GM23338 (cell line): ENCODE measurements at regions not wholly inside any gene's neighbourhood (a gene's known extent, or its start where the extent isn't known, plus 50 kb on each side); places are given as distances from the start of the nearest gene placed in this dataset.

ENCODE experiments used
- ATAC-seq: fragments of 200-7000 bp; cut with Tn5 transposase; 3 replicates; pipeline ENCODE4 v1.9.1; 2020
- DNase-seq: peaks from one replicate; pipeline ENCODE4 v3.0.0-alpha.2; 2015; ENCODE audit warnings: low spot score
- H2AFZ ChIP-seq: fragments of 200-600 bp; sonication (generic); 2 replicates; pipeline ENCODE4 v1.8.0; 2016; ENCODE audit warnings: antibody characterized with exemption, mild to moderate bottlenecking, moderate library complexity
- H3F3A ChIP-seq: fragments of 200-600 bp; sonication (generic); replicated peaks from 2 replicates; pipeline ENCODE4 v1.8.0; 2017; ENCODE audit warnings: antibody characterized with exemption, mixed run types, low read depth
- H3K27ac ChIP-seq: fragments of 200-600 bp; sonication (generic); 2 replicates; pipeline ENCODE4 v1.6.1; 2016; ENCODE audit warnings: low read depth
- H3K27me3 ChIP-seq: fragments of 200-600 bp; sonication (generic); 2 replicates; pipeline ENCODE4 v1.8.0; 2016; ENCODE audit warnings: mild to moderate bottlenecking, mixed run types, moderate library complexity; ENCODE audit not compliant: insufficient read depth
- H3K36me3 ChIP-seq: fragments of 200-600 bp; sonication (generic); 2 replicates; pipeline ENCODE4 v1.8.0; 2016; ENCODE audit warnings: mild to moderate bottlenecking; ENCODE audit not compliant: insufficient read depth
- H3K4me1 ChIP-seq: fragments of 200-600 bp; sonication (generic); 2 replicates; pipeline ENCODE4 v1.8.0; 2016; ENCODE audit warnings: mild to moderate bottlenecking, moderate library complexity; ENCODE audit not compliant: insufficient read depth
- H3K4me2 ChIP-seq: fragments of 200-600 bp; sonication (generic); 2 replicates; pipeline ENCODE4 v1.7.1; 2017; ENCODE audit warnings: mixed run types
- H3K4me3 ChIP-seq: fragments of 200-600 bp; sonication (generic); 2 replicates; pipeline ENCODE4 v1.6.1; 2016; ENCODE audit warnings: mixed run types
- H3K79me2 ChIP-seq: fragments of 200-600 bp; sonication (generic); replicated peaks from 2 replicates; pipeline ENCODE4 v1.8.0; 2017; ENCODE audit warnings: mild to moderate bottlenecking; ENCODE audit not compliant: insufficient read depth
- H3K9me2 ChIP-seq: fragments of 200-600 bp; sonication (generic); 2 replicates; pipeline ENCODE4 v1.8.0; 2017; ENCODE audit not compliant: insufficient read depth
- H4K20me1 ChIP-seq: fragments of 200-600 bp; sonication (generic); replicated peaks from 2 replicates; pipeline ENCODE4 v1.8.0; 2017; ENCODE audit warnings: mild to moderate bottlenecking; ENCODE audit not compliant: insufficient read depth
- H3K27ac Mint-ChIP-seq: 2 replicates; pipeline ENCODE4 v1.8.0; 2020; ENCODE audit warnings: inconsistent platforms, mild to moderate bottlenecking, moderate library complexity, mixed read lengths
- H3K27me3 Mint-ChIP-seq: 3 replicates; pipeline ENCODE4 v1.8.0; 2022; ENCODE audit warnings: low read depth, mild to moderate bottlenecking, moderate library complexity, mixed read lengths, inconsistent platforms; ENCODE audit not compliant: insufficient read depth, poor library complexity
- H3K36me3 Mint-ChIP-seq: 3 replicates; pipeline ENCODE4 v1.8.0; 2021; ENCODE audit warnings: low read depth, mild to moderate bottlenecking, inconsistent platforms, moderate library complexity, mixed read lengths
- H3K4me1 Mint-ChIP-seq: 3 replicates; pipeline ENCODE4 v1.8.0; 2020; ENCODE audit warnings: mild to moderate bottlenecking, inconsistent platforms, mixed read lengths
- H3K4me3 Mint-ChIP-seq: 3 replicates; pipeline ENCODE4 v1.8.0; 2021; ENCODE audit warnings: moderate library complexity, mild to moderate bottlenecking, inconsistent platforms, mixed read lengths
- H3K9me3 Mint-ChIP-seq: 3 replicates; pipeline ENCODE4 v1.8.0; 2020; ENCODE audit warnings: moderate library complexity, mild to moderate bottlenecking, inconsistent platforms, mixed read lengths
- CREB1 ChIP-seq: fragments of 250-450 bp; sonication (Bioruptor Pico); IDR thresholded peaks from 2 replicates; pipeline ENCODE4 v1.5.0; 2020; ENCODE audit warnings: low read depth, mild to moderate bottlenecking, moderate library complexity
- EZH2 ChIP-seq: fragments of 200-600 bp; sonication (generic); IDR thresholded peaks from one replicate; pipeline ENCODE4 v1.8.0; 2017; ENCODE audit warnings: antibody characterized with exemption, mild to moderate bottlenecking, low read depth; ENCODE audit not compliant: unreplicated experiment
- EZH2phosphoT487 ChIP-seq: fragments of 200-600 bp; sonication (generic); IDR thresholded peaks from one replicate; pipeline ENCODE4 v1.8.1; 2018; ENCODE audit warnings: antibody characterized with exemption; ENCODE audit not compliant: unreplicated experiment
- NANOG ChIP-seq: IDR thresholded peaks from 2 replicates; pipeline ENCODE4 v1.6.1; 2016; ENCODE audit warnings: antibody characterized with exemption, borderline replicate concordance
- STAT1 ChIP-seq: IDR thresholded peaks from one replicate; pipeline ENCODE4 v1.6.1; 2016; ENCODE audit warnings: antibody characterized with exemption; ENCODE audit not compliant: unreplicated experiment
- ZNF331 ChIP-seq: fragments of 250-450 bp; sonication (Bioruptor Pico); IDR thresholded peaks from 2 replicates; pipeline ENCODE4 v1.5.0; 2020; ENCODE audit warnings: low read depth, mild to moderate bottlenecking, moderate library complexity
- TF ChIP-seq, protein P1 (sequence below): IDR thresholded peaks from 2 replicates; pipeline ENCODE4 v1.6.1; 2016; ENCODE audit warnings: antibody characterized with exemption
- TF ChIP-seq, protein P2 (sequence below), 2 experiments: fragments of 200-600 bp in 1 of 2; sonication (generic) in 1 of 2; conservative IDR thresholded peaks; 2 replicates each; pipeline versions ENCODE4 v1.5.1 to v1.6.1; 2016 to 2017; ENCODE audit warnings: antibody characterized with exemption in 2 of 2, low read depth in 2 of 2, mild to moderate bottlenecking in 2 of 2, moderate library complexity in 1 of 2
- TF ChIP-seq, protein P3 (sequence below): IDR thresholded peaks from one replicate; pipeline ENCODE4 v1.6.1; 2018; ENCODE audit warnings: antibody characterized with exemption; ENCODE audit not compliant: unreplicated experiment
- TF ChIP-seq, protein P4 (sequence below): fragments of 250-450 bp; sonication (Bioruptor Pico); IDR thresholded peaks from 2 replicates; pipeline ENCODE4 v1.5.0; 2020; ENCODE audit warnings: mild to moderate bottlenecking, moderate library complexity

DNA sequence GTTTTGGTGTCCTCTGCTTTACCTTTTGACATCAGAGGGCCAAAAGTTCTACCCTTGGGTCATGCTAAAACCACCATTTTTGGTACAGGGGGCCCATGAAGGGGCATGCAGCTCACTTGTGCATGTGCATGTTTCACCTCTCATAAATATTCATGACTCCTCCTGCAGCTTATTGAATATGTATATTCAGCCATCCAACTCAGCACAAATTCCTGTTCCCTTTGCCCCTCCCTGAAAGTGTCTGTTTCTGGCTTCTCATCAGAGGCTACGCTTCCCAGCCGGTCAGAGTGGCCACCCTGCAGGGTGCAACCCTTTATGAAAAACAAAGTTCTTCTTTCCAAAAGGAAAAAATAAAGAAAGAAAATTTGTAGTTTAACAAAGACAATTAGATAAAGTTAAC is 82.3 kb upstream of the UQCRFS1 start:
- Mint-ChIP-seq H3K27ac (no peak overlapping the region), H3K27me3 (peaks cover 21% of the 10 kb centered on the region), H3K36me3 (no peaks in the 10 kb centered on the region), H3K9me3 (peaks cover 5% of the 10 kb centered on the region; the same call in 1 of the 3 replicates), H3K4me1 (peaks cover 5% of the 10 kb centered on the region; the same call in 1 of the 3 replicates), H3K4me3 (no peak overlapping the region)
- H2AFZ ChIP-seq: no peak overlapping the region
- ATAC-seq (no peak), DNase-seq (no peak)
- no peaks in the 10 kb centered on the region for H3K4me1 ChIP-seq
- H3K79me2 ChIP-seq: no peaks in the 10 kb centered on the region
- TF ChIP-seq CREB1 (CRISPR knock-in tag): no peak
- TF ChIP-seq, protein P1, sequence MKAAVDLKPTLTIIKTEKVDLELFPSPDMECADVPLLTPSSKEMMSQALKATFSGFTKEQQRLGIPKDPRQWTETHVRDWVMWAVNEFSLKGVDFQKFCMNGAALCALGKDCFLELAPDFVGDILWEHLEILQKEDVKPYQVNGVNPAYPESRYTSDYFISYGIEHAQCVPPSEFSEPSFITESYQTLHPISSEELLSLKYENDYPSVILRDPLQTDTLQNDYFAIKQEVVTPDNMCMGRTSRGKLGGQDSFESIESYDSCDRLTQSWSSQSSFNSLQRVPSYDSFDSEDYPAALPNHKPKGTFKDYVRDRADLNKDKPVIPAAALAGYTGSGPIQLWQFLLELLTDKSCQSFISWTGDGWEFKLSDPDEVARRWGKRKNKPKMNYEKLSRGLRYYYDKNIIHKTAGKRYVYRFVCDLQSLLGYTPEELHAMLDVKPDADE: no peak
- no peak for TF ChIP-seq STAT1
- H4K20me1 ChIP-seq: no peaks in the 10 kb centered on the region
- H3K27ac ChIP-seq: no peak overlapping the region
- H3K27me3 ChIP-seq: no peaks in the 10 kb centered on the region
- no peak overlapping the region for H3K4me2 ChIP-seq
- H3K9me2 ChIP-seq: no peaks in the 10 kb centered on the region
- no peak overlapping the region for H3K4me3 ChIP-seq
- H3F3A ChIP-seq: no peaks in the 10 kb centered on the region
- H3K36me3 ChIP-seq: no peaks in the 10 kb centered on the region

DNA sequence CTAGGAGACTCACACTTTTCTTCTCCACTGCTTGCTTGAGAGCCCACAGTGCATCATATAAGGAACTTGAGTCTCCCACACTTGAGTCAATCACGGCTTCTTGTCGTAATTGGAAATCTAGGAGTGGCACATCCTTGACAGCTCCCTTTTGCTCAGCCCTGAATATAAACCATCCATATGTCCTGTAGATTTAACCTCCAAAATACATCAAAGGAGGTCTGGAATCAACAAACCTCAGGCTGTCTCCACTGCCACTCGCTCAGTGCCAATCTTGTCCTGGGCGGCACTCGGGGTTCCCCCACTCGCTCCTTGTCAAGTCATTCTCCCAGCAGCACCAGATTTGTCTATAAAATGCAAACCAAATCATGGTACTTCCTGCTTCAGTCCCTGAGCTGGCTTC is 84.4 kb upstream of the UQCRFS1 start:
- Histone ChIP-seq H3F3A (no peaks in the 10 kb centered on the region), H3K79me2 (no peaks in the 10 kb centered on the region), H3K36me3 (no peaks in the 10 kb centered on the region), H2AFZ (no peak overlapping the region), H4K20me1 (no peaks in the 10 kb centered on the region), H3K4me1 (no peaks in the 10 kb centered on the region), H3K9me2 (no peaks in the 10 kb centered on the region), H3K27ac (no peak overlapping the region), H3K27me3 (no peaks in the 10 kb centered on the region), H3K4me2 (no peak overlapping the region), H3K4me3 (no peak overlapping the region)
- DNase-seq: no peak
- Mint-ChIP-seq H3K36me3 (no peaks in the 10 kb centered on the region), H3K27me3 (peaks cover 15% of the 10 kb centered on the region), H3K9me3 (peaks cover 5% of the 10 kb centered on the region; the same call in 1 of the 3 replicates), H3K27ac (no peak overlapping the region), H3K4me3 (no peak overlapping the region), H3K4me1 (no peaks in the 10 kb centered on the region)
- ATAC-seq: no peak
- TF ChIP-seq ZNF331 (CRISPR knock-in tag) (no peak), STAT1 (no peak), NANOG (no peak), EZH2phosphoT487 (no peak), EZH2 (no peak)
- TF ChIP-seq, protein P2, sequence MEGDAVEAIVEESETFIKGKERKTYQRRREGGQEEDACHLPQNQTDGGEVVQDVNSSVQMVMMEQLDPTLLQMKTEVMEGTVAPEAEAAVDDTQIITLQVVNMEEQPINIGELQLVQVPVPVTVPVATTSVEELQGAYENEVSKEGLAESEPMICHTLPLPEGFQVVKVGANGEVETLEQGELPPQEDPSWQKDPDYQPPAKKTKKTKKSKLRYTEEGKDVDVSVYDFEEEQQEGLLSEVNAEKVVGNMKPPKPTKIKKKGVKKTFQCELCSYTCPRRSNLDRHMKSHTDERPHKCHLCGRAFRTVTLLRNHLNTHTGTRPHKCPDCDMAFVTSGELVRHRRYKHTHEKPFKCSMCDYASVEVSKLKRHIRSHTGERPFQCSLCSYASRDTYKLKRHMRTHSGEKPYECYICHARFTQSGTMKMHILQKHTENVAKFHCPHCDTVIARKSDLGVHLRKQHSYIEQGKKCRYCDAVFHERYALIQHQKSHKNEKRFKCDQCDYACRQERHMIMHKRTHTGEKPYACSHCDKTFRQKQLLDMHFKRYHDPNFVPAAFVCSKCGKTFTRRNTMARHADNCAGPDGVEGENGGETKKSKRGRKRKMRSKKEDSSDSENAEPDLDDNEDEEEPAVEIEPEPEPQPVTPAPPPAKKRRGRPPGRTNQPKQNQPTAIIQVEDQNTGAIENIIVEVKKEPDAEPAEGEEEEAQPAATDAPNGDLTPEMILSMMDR (conservative IDR thresholded peaks at IDR 0.05; ENCODE audit: low read depth in 2 of 2): no peak
- TF ChIP-seq, protein P3, sequence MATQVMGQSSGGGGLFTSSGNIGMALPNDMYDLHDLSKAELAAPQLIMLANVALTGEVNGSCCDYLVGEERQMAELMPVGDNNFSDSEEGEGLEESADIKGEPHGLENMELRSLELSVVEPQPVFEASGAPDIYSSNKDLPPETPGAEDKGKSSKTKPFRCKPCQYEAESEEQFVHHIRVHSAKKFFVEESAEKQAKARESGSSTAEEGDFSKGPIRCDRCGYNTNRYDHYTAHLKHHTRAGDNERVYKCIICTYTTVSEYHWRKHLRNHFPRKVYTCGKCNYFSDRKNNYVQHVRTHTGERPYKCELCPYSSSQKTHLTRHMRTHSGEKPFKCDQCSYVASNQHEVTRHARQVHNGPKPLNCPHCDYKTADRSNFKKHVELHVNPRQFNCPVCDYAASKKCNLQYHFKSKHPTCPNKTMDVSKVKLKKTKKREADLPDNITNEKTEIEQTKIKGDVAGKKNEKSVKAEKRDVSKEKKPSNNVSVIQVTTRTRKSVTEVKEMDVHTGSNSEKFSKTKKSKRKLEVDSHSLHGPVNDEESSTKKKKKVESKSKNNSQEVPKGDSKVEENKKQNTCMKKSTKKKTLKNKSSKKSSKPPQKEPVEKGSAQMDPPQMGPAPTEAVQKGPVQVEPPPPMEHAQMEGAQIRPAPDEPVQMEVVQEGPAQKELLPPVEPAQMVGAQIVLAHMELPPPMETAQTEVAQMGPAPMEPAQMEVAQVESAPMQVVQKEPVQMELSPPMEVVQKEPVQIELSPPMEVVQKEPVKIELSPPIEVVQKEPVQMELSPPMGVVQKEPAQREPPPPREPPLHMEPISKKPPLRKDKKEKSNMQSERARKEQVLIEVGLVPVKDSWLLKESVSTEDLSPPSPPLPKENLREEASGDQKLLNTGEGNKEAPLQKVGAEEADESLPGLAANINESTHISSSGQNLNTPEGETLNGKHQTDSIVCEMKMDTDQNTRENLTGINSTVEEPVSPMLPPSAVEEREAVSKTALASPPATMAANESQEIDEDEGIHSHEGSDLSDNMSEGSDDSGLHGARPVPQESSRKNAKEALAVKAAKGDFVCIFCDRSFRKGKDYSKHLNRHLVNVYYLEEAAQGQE: no peak
- TF ChIP-seq, protein P4, sequence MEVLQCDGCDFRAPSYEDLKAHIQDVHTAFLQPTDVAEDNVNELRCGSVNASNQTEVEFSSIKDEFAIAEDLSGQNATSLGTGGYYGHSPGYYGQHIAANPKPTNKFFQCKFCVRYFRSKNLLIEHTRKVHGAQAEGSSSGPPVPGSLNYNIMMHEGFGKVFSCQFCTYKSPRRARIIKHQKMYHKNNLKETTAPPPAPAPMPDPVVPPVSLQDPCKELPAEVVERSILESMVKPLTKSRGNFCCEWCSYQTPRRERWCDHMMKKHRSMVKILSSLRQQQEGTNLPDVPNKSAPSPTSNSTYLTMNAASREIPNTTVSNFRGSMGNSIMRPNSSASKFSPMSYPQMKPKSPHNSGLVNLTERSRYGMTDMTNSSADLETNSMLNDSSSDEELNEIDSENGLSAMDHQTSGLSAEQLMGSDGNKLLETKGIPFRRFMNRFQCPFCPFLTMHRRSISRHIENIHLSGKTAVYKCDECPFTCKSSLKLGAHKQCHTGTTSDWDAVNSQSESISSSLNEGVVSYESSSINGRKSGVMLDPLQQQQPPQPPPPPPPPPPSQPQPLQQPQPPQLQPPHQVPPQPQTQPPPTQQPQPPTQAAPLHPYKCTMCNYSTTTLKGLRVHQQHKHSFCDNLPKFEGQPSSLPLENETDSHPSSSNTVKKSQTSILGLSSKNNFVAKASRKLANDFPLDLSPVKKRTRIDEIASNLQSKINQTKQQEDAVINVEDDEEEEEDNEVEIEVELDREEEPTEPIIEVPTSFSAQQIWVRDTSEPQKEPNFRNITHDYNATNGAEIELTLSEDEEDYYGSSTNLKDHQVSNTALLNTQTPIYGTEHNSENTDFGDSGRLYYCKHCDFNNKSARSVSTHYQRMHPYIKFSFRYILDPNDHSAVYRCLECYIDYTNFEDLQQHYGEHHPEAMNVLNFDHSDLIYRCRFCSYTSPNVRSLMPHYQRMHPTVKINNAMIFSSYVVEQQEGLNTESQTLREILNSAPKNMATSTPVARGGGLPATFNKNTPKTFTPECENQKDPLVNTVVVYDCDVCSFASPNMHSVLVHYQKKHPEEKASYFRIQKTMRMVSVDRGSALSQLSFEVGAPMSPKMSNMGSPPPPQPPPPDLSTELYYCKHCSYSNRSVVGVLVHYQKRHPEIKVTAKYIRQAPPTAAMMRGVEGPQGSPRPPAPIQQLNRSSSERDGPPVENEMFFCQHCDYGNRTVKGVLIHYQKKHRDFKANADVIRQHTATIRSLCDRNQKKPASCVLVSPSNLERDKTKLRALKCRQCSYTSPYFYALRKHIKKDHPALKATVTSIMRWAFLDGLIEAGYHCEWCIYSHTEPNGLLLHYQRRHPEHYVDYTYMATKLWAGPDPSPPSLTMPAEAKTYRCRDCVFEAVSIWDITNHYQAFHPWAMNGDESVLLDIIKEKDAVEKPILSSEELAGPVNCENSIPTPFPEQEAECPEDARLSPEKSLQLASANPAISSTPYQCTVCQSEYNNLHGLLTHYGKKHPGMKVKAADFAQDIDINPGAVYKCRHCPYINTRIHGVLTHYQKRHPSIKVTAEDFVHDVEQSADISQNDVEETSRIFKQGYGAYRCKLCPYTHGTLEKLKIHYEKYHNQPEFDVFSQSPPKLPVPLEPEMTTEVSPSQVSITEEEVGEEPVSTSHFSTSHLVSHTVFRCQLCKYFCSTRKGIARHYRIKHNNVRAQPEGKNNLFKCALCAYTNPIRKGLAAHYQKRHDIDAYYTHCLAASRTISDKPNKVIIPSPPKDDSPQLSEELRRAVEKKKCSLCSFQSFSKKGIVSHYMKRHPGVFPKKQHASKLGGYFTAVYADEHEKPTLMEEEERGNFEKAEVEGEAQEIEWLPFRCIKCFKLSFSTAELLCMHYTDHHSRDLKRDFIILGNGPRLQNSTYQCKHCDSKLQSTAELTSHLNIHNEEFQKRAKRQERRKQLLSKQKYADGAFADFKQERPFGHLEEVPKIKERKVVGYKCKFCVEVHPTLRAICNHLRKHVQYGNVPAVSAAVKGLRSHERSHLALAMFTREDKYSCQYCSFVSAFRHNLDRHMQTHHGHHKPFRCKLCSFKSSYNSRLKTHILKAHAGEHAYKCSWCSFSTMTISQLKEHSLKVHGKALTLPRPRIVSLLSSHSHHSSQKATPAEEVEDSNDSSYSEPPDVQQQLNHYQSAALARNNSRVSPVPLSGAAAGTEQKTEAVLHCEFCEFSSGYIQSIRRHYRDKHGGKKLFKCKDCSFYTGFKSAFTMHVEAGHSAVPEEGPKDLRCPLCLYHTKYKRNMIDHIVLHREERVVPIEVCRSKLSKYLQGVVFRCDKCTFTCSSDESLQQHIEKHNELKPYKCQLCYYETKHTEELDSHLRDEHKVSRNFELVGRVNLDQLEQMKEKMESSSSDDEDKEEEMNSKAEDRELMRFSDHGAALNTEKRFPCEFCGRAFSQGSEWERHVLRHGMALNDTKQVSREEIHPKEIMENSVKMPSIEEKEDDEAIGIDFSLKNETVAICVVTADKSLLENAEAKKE (CRISPR knock-in tag): no peak
